RWPE1 (cell line): ENCODE measurements at regions not wholly inside any gene's neighbourhood (a gene's known extent, or its start where the extent isn't known, plus 50 kb on each side); places are given as distances from the start of the nearest gene placed in this dataset.
"Not testable (repeated sequence)": the region's sequence is repeated elsewhere in the genome, so short reads cannot be mapped to it uniquely, and the experiment has no call there.

ENCODE experiments used
- CTCF ChIA-PET: fragments of 350-600 bp; sonication (Branson Sonifier 250); formaldehyde crosslinking; extraction: SDS; loops from one replicate; lab custom pipeline; 2021; lab: Yijun Ruan, JAX
- POLR2A ChIA-PET: fragments of 400-600 bp; formaldehyde crosslinking; extraction: SDS; loops from one replicate; lab custom pipeline; 2020; ENCODE audit warnings: antibody characterized with exemption; ENCODE audit not compliant: low non-redundant PET; lab: Yijun Ruan, JAX
- DNase-seq: peaks from one replicate; pipeline ENCODE4 v3.0.0; 2012; ENCODE audit warnings: low spot score
- H3K27ac ChIP-seq: fragments of 450-650 bp; 2 replicates; pipeline ENCODE4 v1.5.1; 2017
- TF ChIP-seq, protein P1 (sequence below): fragments of 450-650 bp; conservative IDR thresholded peaks from 2 replicates; pipeline ENCODE4 v1.5.1; 2017; ENCODE audit warnings: low read depth, mild to moderate bottlenecking

DNA sequence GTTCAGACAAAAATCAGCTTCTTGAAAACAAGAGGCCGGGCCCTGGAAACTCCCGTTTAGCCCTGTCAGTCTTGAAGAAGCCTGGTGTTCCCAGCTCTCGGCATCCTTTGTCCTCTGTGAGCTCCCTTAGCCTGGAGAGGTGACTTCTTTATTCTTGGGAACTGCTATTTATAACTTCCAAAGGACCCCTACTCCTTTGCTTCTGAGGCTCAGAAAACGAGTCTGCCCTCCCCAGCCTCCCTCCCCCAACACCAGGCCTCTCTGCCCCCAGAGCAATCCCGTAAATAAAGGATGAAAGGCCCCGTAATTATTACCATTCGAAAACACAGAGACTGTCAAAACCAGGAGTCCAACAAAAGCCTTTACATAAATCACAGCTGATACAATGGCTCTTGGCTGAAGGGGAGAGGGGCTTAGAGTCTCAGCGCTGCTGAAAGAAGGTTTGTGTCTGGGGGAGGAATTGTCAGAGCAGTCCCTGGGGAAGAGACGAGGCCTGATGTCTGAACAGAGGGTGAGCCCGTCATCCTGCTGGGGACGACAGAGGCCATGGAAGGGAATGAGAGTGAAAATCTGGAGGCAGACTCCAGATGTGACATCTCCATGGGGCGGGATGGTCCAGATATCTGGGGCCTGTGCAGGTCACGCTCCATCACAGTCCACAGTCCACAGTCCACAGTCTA is 283.0 kb downstream of the MYCN start:
- ChIA-PET CTCF (interaction anchor here (0.6 kb wide), 2 partner anchors 83 to 168 kb away, joined by 3 read pairs; no protein-coding TSS in a partner anchor), POLR2A (no interaction called here)
- H3K27ac ChIP-seq, result no peak overlapping the region
- no peak for DNase-seq
- TF ChIP-seq, protein P1, sequence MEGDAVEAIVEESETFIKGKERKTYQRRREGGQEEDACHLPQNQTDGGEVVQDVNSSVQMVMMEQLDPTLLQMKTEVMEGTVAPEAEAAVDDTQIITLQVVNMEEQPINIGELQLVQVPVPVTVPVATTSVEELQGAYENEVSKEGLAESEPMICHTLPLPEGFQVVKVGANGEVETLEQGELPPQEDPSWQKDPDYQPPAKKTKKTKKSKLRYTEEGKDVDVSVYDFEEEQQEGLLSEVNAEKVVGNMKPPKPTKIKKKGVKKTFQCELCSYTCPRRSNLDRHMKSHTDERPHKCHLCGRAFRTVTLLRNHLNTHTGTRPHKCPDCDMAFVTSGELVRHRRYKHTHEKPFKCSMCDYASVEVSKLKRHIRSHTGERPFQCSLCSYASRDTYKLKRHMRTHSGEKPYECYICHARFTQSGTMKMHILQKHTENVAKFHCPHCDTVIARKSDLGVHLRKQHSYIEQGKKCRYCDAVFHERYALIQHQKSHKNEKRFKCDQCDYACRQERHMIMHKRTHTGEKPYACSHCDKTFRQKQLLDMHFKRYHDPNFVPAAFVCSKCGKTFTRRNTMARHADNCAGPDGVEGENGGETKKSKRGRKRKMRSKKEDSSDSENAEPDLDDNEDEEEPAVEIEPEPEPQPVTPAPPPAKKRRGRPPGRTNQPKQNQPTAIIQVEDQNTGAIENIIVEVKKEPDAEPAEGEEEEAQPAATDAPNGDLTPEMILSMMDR, result no peak

- CTCF ChIA-PET, result interaction anchor here (0.6 kb wide), 1 partner anchor 84 kb away, joined by 3 read pairs; no protein-coding TSS in a partner anchor
- TF ChIP-seq, protein P1, result no peak
- no peak for DNase-seq
- H3K27ac ChIP-seq, result no peak overlapping the region
- POLR2A ChIA-PET, result no interaction called here
Measured at GRCh38 chr2:16222326-16222725, 282.0 kb downstream of the MYCN start.

DNA sequence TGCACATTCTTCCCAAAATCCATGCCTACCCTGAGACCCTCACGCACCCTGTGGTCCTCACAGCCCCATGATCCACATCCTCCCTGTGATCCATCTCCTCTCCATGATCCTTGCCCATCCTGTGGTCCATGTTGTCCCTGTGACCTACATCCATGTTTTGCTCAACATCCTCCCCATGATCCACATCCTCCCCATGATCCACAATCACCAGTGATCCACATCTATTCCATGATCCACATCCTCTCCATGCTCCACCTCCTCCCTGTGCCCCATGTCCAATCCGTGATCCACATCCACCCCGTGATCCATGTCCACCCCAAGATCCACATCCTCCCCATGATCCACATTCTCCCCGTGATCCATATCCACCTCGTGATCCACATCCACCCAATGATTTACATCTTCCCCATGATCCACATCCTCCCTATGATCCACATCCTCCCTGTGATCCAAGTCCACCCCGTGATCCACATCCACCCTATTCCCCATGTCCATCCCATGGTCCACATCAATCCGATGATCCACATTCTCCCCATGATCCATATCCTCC is 281.2 kb downstream of the MYCN start:
- no peak overlapping the region for H3K27ac ChIP-seq
- TF ChIP-seq, protein P1, result no peak
- DNase-seq, result no peak
- POLR2A ChIA-PET, result no interaction called here
- CTCF ChIA-PET, result no interaction called here

DNA sequence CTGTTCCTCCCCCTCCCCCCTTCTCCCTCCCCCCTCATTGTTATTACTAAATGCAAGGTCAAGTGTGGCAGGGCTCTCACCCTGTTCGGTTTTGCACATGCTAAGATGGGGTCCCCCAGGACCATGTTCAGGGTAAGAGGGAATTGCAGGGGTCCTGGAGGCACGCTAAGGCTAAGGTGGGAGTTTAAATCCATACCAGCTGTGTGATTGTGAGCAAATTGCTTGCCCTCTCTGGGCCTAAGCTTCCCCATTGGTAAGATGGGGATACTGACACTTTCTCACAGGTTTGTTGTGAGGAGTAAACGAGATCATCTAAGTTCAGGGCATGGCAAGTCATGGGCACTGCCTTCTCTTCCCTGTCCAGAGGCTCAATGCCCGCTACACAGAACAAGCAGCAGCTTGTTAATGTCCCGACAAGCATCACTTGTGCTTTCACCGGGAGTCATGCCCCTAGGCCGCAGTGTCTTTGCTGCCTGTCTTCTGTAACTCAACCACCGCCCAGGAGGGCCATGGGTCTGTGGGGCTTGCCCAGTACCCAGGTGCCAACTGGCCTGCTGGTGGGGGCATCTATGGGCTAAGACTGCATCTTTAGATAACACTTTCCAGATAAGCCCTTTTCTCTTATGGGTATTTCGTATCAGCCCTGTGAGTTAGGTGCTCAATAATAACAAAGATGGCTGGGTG is 279.1 kb downstream of the MYCN start:
- CTCF ChIA-PET, result interaction anchor here (0.9 kb wide), 1 partner anchor 13 kb away, joined by 3 read pairs; no protein-coding TSS in a partner anchor
- TF ChIP-seq, protein P1, result no peak
- no peak for DNase-seq
- no peak overlapping the region for H3K27ac ChIP-seq
- POLR2A ChIA-PET, result no interaction called here

GRCh38 chr2:16218625-16219024 is 278.3 kb downstream of the MYCN start:
- no peak for DNase-seq
- TF ChIP-seq, protein P1, result no peak
- ChIA-PET POLR2A (no interaction called here), CTCF (no interaction called here)
- no peak overlapping the region for H3K27ac ChIP-seq

GRCh38 chr2:16218161-16218560 is 277.8 kb downstream of the MYCN start:
- DNase-seq, result no peak
- POLR2A ChIA-PET, result no interaction called here
- TF ChIP-seq, protein P1, result no peak
- CTCF ChIA-PET, result interaction anchor here (0.6 to 1.2 kb wide), 2 partner anchors 52 to 278 kb away, joined by 3 to 4 read pairs; no protein-coding TSS in a partner anchor
- H3K27ac ChIP-seq, result no peak overlapping the region

GRCh38 chr2:16217741-16218140 is 277.4 kb downstream of the MYCN start:
- H3K27ac ChIP-seq, DNase-seq, POLR2A ChIA-PET: not testable (repeated sequence)
- CTCF ChIA-PET, result interaction anchor here (0.6 to 1.2 kb wide), 2 partner anchors 52 to 278 kb away, joined by 3 to 4 read pairs; no protein-coding TSS in a partner anchor
